Sciatic nerve (tissue), 2 donors: ENCODE measurements at regions not wholly inside any gene's neighbourhood (a gene's known extent, or its start where the extent isn't known, plus 50 kb on each side); places are given as distances from the start of the nearest gene placed in this dataset.
"Not testable (repeated sequence)": the region's sequence is repeated elsewhere in the genome, so short reads cannot be mapped to it uniquely, and the experiment has no call there.

Experiments used
- ATAC-seq: fragments of 200-7000 bp; cut with Tn5 transposase; one replicate; pipeline ENCODE4 v1.9.1; 2020; ENCODE audit warnings: mild to moderate bottlenecking, moderate library complexity
- DNase-seq: peaks from one replicate; pipeline ENCODE4 v3.0.0-alpha.2; 2020; ENCODE audit warnings: low spot score
- intact Hi-C: fragments of 100-400 bp; cut with DNase I; formaldehyde crosslinking; loops from one replicate; pipeline ENCODE4 v1.14.2; 2022
- donor health status: DM: no; HTN: no; CAD: no.
- donor health status: DM: no; HTN: no; CAD: no.

GRCh38 chr2:123771928-123772632 is 253.0 kb upstream of the CNTNAP5 start:
- ATAC-seq (no peak), DNase-seq (no peak)
- intact Hi-C loops, result no loop called here

GRCh38 chr2:123777116-123777515 is 248.0 kb upstream of the CNTNAP5 start:
- DNase-seq (no peak), ATAC-seq (no peak)
- intact Hi-C loops, result no loop called here

GRCh38 chr2:123783164-123783563 is 241.9 kb upstream of the CNTNAP5 start:
- intact Hi-C loops, result no loop called here
- DNase-seq, result no peak
- no peak for ATAC-seq

GRCh38 chr2:123785332-123785731 is 239.8 kb upstream of the CNTNAP5 start:
- ATAC-seq, result no peak

GRCh38 chr2:123791207-123791606 is 233.9 kb upstream of the CNTNAP5 start:
- DNase-seq (no peak), ATAC-seq (no peak)
- intact Hi-C loops, result no loop called here

More at GRCh38 chr2:123785332-123785731, 239.8 kb upstream of the CNTNAP5 start:
- DNase-seq, result no peak
- intact Hi-C loops, result no loop called here

GRCh38 chr2:123791684-123792083 is 233.4 kb upstream of the CNTNAP5 start:
- DNase-seq (no peak), ATAC-seq (no peak)
- intact Hi-C loops, result no loop called here

DNA sequence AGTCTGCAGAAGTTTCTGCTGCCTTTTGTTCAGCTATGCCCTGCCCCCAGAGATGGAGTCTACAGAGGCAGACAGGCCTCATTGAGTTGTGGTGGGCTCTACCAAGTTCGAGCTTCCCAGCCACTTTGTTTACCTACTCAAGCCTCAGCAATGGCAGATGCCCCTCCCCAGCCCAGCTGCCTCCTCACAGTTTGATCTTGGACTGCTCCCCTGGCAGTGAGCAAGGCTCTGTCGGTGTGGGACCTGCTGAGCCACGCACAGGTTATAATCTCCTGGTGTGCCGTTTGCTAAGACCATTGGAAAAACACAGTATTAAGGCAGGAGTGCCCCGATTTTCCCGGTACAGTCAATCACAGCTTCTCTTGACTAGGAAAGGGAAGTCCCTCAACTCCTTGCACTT is 221.0 kb upstream of the CNTNAP5 start:
- intact Hi-C loops, DNase-seq, ATAC-seq: not testable (repeated sequence)

DNA sequence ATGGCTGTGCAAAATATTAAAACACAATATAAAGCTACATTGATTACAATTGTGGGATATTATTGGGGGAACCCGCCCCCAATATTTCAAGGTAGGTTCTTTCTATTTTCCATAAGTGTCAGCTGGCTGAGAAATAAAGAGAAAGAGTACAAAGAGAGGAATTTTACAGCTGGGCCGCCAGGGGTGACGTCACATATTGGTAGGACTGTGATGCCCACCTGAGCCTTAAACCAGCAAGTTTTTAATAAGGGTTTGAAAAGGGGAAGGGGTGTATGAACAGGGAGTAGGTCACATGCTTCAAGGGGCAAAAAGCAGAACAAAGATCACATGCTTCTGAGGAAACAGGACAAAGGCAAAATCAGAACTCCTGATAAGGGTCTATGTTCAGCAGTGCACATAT is 219.3 kb upstream of the CNTNAP5 start:
- DNase-seq, intact Hi-C loops, ATAC-seq: not testable (repeated sequence)

- ATAC-seq (no peak), DNase-seq (no peak)
- intact Hi-C loops, result no loop called here
Measured at GRCh38 chr2:123808243-123808642, 216.8 kb upstream of the CNTNAP5 start.

GRCh38 chr2:123811846-123812245 is 213.2 kb upstream of the CNTNAP5 start:
- no peak for ATAC-seq
- intact Hi-C loops, result no loop called here
- DNase-seq, result no peak

- ATAC-seq (no peak), DNase-seq (no peak)
- intact Hi-C loops, result no loop called here
Measured at GRCh38 chr2:123816203-123816602, 208.9 kb upstream of the CNTNAP5 start.

DNA sequence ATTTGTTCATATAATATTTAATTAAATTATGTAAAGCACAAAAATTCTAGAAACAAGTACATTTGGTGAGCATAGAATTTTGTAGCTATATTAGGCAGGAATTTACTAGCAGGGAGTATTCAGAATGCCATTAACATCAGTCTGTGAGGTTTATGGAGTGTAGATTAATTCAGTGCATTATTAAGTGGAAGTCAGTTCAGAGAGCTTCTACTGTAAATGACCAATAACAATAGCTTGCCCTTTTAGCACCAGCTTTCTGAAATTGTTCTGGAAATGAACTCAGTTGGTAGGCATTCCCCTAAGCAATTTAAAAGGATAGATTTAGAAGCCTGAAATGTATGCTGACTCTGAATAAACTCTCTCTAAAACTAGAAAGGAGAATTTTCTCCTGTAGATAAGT is 208.2 kb upstream of the CNTNAP5 start:
- ATAC-seq, result no peak
- DNase-seq, result no peak
- intact Hi-C loops, result no loop called here

GRCh38 chr2:123826729-123827271 is 198.3 kb upstream of the CNTNAP5 start:
- intact Hi-C loops, result no loop called here
- ATAC-seq (no peak), DNase-seq (no peak)

DNA sequence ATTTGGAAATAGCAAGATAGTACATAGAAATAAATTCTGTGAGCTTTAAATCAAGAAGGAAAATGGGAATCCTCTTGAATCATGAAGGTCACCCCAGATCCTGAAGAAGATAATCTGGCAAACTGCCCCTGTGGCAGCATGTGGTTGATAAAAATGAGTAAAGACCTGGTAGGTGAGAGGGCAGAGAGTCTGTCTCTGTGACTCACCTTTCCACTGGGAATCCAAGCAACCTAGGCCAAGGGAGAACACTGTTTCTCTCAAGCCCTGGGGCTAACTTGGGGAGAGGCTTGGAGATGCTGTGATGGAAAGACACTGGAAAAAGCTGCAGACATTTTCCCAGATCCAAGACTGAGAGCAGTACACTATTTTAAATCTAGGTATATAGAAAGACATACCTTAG is 185.8 kb upstream of the CNTNAP5 start:
- no peak for DNase-seq
- intact Hi-C loops, result no loop called here
- ATAC-seq, result no peak

- intact Hi-C loops, result no loop called here
- no peak for DNase-seq
- ATAC-seq, result no peak
Measured at GRCh38 chr2:123840016-123840415, 185.1 kb upstream of the CNTNAP5 start.

DNA sequence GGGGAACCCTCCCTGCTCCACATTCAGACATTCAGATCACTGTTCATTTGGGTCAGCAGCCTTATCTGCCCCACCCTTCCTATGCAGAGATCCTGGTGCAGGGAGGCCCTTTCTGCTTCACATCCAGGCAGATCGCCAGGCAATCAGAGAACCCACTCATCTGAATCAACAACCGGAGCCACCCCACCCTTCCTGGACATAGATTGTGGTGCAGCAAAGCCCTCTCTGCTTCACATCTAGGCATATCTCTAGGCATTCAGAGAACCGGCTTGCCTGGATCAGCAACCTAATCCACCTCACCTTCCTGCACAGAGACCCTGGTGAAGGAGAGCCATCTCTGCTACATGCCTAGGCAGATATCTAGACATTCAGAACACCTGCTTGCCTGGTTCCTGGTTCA is 184.5 kb upstream of the CNTNAP5 start:
- intact Hi-C loops, result no loop called here
- ATAC-seq (no peak), DNase-seq (no peak)

GRCh38 chr2:123851281-123851680 is 173.8 kb upstream of the CNTNAP5 start:
- intact Hi-C loops, result no loop called here
- DNase-seq, result no peak

GRCh38 chr2:123853161-123853560 is 171.9 kb upstream of the CNTNAP5 start:
- ATAC-seq (no peak), DNase-seq (no peak)
- intact Hi-C loops, result no loop called here

More at GRCh38 chr2:123851281-123851680, 173.8 kb upstream of the CNTNAP5 start:
- ATAC-seq, result no peak

GRCh38 chr2:123859031-123859430 is 166.1 kb upstream of the CNTNAP5 start:
- intact Hi-C loops, DNase-seq, ATAC-seq: not testable (repeated sequence)

GRCh38 chr2:123864416-123864815 is 160.7 kb upstream of the CNTNAP5 start:
- intact Hi-C loops, result loop anchor here (5.0 kb wide), 1 partner anchor 1762 kb away; no protein-coding TSS in a partner anchor
- ATAC-seq, result no peak
- DNase-seq, result no peak
